GM23338 (cell line): ENCODE measurements at regions not wholly inside any gene's neighbourhood (a gene's known extent, or its start where the extent isn't known, plus 50 kb on each side); places are given as distances from the start of the nearest gene placed in this dataset.

Experiments used
- ATAC-seq: fragments of 200-7000 bp; cut with Tn5 transposase; 3 replicates; pipeline ENCODE4 v1.9.1; 2020
- DNase-seq: peaks from one replicate; pipeline ENCODE4 v3.0.0-alpha.2; 2015; ENCODE audit warnings: low spot score
- H2AFZ ChIP-seq: fragments of 200-600 bp; sonication (generic); 2 replicates; pipeline ENCODE4 v1.8.0; 2016; ENCODE audit warnings: antibody characterized with exemption, mild to moderate bottlenecking, moderate library complexity
- H3F3A ChIP-seq: fragments of 200-600 bp; sonication (generic); replicated peaks from 2 replicates; pipeline ENCODE4 v1.8.0; 2017; ENCODE audit warnings: antibody characterized with exemption, mixed run types, low read depth
- H3K27ac ChIP-seq: fragments of 200-600 bp; sonication (generic); 2 replicates; pipeline ENCODE4 v1.6.1; 2016; ENCODE audit warnings: low read depth
- H3K27me3 ChIP-seq: fragments of 200-600 bp; sonication (generic); 2 replicates; pipeline ENCODE4 v1.8.0; 2016; ENCODE audit warnings: mild to moderate bottlenecking, mixed run types, moderate library complexity; ENCODE audit not compliant: insufficient read depth
- H3K36me3 ChIP-seq: fragments of 200-600 bp; sonication (generic); 2 replicates; pipeline ENCODE4 v1.8.0; 2016; ENCODE audit warnings: mild to moderate bottlenecking; ENCODE audit not compliant: insufficient read depth
- H3K4me1 ChIP-seq: fragments of 200-600 bp; sonication (generic); 2 replicates; pipeline ENCODE4 v1.8.0; 2016; ENCODE audit warnings: mild to moderate bottlenecking, moderate library complexity; ENCODE audit not compliant: insufficient read depth
- H3K4me2 ChIP-seq: fragments of 200-600 bp; sonication (generic); 2 replicates; pipeline ENCODE4 v1.7.1; 2017; ENCODE audit warnings: mixed run types
- H3K4me3 ChIP-seq: fragments of 200-600 bp; sonication (generic); 2 replicates; pipeline ENCODE4 v1.6.1; 2016; ENCODE audit warnings: mixed run types
- H3K79me2 ChIP-seq: fragments of 200-600 bp; sonication (generic); replicated peaks from 2 replicates; pipeline ENCODE4 v1.8.0; 2017; ENCODE audit warnings: mild to moderate bottlenecking; ENCODE audit not compliant: insufficient read depth
- H3K9me2 ChIP-seq: fragments of 200-600 bp; sonication (generic); 2 replicates; pipeline ENCODE4 v1.8.0; 2017; ENCODE audit not compliant: insufficient read depth
- H4K20me1 ChIP-seq: fragments of 200-600 bp; sonication (generic); replicated peaks from 2 replicates; pipeline ENCODE4 v1.8.0; 2017; ENCODE audit warnings: mild to moderate bottlenecking; ENCODE audit not compliant: insufficient read depth
- H3K27ac Mint-ChIP-seq: 2 replicates; pipeline ENCODE4 v1.8.0; 2020; ENCODE audit warnings: inconsistent platforms, mild to moderate bottlenecking, moderate library complexity, mixed read lengths
- H3K27me3 Mint-ChIP-seq: 3 replicates; pipeline ENCODE4 v1.8.0; 2022; ENCODE audit warnings: low read depth, mild to moderate bottlenecking, moderate library complexity, mixed read lengths, inconsistent platforms; ENCODE audit not compliant: insufficient read depth, poor library complexity
- H3K36me3 Mint-ChIP-seq: 3 replicates; pipeline ENCODE4 v1.8.0; 2021; ENCODE audit warnings: low read depth, mild to moderate bottlenecking, inconsistent platforms, moderate library complexity, mixed read lengths
- H3K4me1 Mint-ChIP-seq: 3 replicates; pipeline ENCODE4 v1.8.0; 2020; ENCODE audit warnings: mild to moderate bottlenecking, inconsistent platforms, mixed read lengths
- H3K4me3 Mint-ChIP-seq: 3 replicates; pipeline ENCODE4 v1.8.0; 2021; ENCODE audit warnings: moderate library complexity, mild to moderate bottlenecking, inconsistent platforms, mixed read lengths
- H3K9me3 Mint-ChIP-seq: 3 replicates; pipeline ENCODE4 v1.8.0; 2020; ENCODE audit warnings: moderate library complexity, mild to moderate bottlenecking, inconsistent platforms, mixed read lengths
- CREB1 ChIP-seq: fragments of 250-450 bp; sonication (Bioruptor Pico); IDR thresholded peaks from 2 replicates; pipeline ENCODE4 v1.5.0; 2020; ENCODE audit warnings: low read depth, mild to moderate bottlenecking, moderate library complexity
- ETS1 ChIP-seq: IDR thresholded peaks from 2 replicates; pipeline ENCODE4 v1.6.1; 2016; ENCODE audit warnings: antibody characterized with exemption
- EZH2 ChIP-seq: fragments of 200-600 bp; sonication (generic); IDR thresholded peaks from one replicate; pipeline ENCODE4 v1.8.0; 2017; ENCODE audit warnings: antibody characterized with exemption, mild to moderate bottlenecking, low read depth; ENCODE audit not compliant: unreplicated experiment
- EZH2phosphoT487 ChIP-seq: fragments of 200-600 bp; sonication (generic); IDR thresholded peaks from one replicate; pipeline ENCODE4 v1.8.1; 2018; ENCODE audit warnings: antibody characterized with exemption; ENCODE audit not compliant: unreplicated experiment
- JUNB ChIP-seq: IDR thresholded peaks from one replicate; pipeline ENCODE4 v1.6.1; 2016; ENCODE audit warnings: antibody characterized with exemption; ENCODE audit not compliant: unreplicated experiment
- NANOG ChIP-seq: IDR thresholded peaks from 2 replicates; pipeline ENCODE4 v1.6.1; 2016; ENCODE audit warnings: antibody characterized with exemption, borderline replicate concordance
- POLR2AphosphoS5 ChIP-seq: IDR thresholded peaks from 2 replicates; pipeline ENCODE4 v1.6.1; 2016; ENCODE audit warnings: antibody characterized with exemption, low read depth
- REST ChIP-seq: IDR thresholded peaks from one replicate; pipeline ENCODE4 v1.6.1; 2018; ENCODE audit warnings: antibody characterized with exemption; ENCODE audit not compliant: unreplicated experiment
- STAT1 ChIP-seq: IDR thresholded peaks from one replicate; pipeline ENCODE4 v1.6.1; 2016; ENCODE audit warnings: antibody characterized with exemption; ENCODE audit not compliant: unreplicated experiment
- ZNF114 ChIP-seq: fragments of 250-450 bp; sonication (Bioruptor Pico); IDR thresholded peaks from 2 replicates; pipeline ENCODE4 v1.5.0; 2020; ENCODE audit warnings: mild to moderate bottlenecking, moderate library complexity
- ZNF331 ChIP-seq: fragments of 250-450 bp; sonication (Bioruptor Pico); IDR thresholded peaks from 2 replicates; pipeline ENCODE4 v1.5.0; 2020; ENCODE audit warnings: low read depth, mild to moderate bottlenecking, moderate library complexity
- TF ChIP-seq, protein P1 (sequence below): fragments of 250-450 bp; sonication (Bioruptor Pico); IDR thresholded peaks from 2 replicates; pipeline ENCODE4 v1.5.0; 2020; ENCODE audit warnings: mild to moderate bottlenecking, moderate library complexity
- TF ChIP-seq, protein P2 (sequence below), 2 experiments: fragments of 200-600 bp in 1 of 2; sonication (generic) in 1 of 2; conservative IDR thresholded peaks; 2 replicates each; pipeline versions ENCODE4 v1.5.1 to v1.6.1; 2016 to 2017; ENCODE audit warnings: antibody characterized with exemption in 2 of 2, low read depth in 2 of 2, mild to moderate bottlenecking in 2 of 2, moderate library complexity in 1 of 2

- no peaks in the 10 kb centered on the region for H3K79me2 ChIP-seq
- no peaks in the 10 kb centered on the region; the same call in 1 of the 2 replicates for H4K20me1 ChIP-seq
- no peaks in the 10 kb centered on the region for H3F3A ChIP-seq
- DNase-seq, result no peak
- TF ChIP-seq EZH2 (no peak), NANOG (no peak), ZNF331 (CRISPR knock-in tag) (no peak), ETS1 (no peak), EZH2phosphoT487 (no peak), CREB1 (CRISPR knock-in tag) (no peak), ZNF114 (CRISPR knock-in tag) (no peak), REST (no peak), JUNB (no peak), STAT1 (no peak), POLR2AphosphoS5 (no peak)
- TF ChIP-seq, protein P1, sequence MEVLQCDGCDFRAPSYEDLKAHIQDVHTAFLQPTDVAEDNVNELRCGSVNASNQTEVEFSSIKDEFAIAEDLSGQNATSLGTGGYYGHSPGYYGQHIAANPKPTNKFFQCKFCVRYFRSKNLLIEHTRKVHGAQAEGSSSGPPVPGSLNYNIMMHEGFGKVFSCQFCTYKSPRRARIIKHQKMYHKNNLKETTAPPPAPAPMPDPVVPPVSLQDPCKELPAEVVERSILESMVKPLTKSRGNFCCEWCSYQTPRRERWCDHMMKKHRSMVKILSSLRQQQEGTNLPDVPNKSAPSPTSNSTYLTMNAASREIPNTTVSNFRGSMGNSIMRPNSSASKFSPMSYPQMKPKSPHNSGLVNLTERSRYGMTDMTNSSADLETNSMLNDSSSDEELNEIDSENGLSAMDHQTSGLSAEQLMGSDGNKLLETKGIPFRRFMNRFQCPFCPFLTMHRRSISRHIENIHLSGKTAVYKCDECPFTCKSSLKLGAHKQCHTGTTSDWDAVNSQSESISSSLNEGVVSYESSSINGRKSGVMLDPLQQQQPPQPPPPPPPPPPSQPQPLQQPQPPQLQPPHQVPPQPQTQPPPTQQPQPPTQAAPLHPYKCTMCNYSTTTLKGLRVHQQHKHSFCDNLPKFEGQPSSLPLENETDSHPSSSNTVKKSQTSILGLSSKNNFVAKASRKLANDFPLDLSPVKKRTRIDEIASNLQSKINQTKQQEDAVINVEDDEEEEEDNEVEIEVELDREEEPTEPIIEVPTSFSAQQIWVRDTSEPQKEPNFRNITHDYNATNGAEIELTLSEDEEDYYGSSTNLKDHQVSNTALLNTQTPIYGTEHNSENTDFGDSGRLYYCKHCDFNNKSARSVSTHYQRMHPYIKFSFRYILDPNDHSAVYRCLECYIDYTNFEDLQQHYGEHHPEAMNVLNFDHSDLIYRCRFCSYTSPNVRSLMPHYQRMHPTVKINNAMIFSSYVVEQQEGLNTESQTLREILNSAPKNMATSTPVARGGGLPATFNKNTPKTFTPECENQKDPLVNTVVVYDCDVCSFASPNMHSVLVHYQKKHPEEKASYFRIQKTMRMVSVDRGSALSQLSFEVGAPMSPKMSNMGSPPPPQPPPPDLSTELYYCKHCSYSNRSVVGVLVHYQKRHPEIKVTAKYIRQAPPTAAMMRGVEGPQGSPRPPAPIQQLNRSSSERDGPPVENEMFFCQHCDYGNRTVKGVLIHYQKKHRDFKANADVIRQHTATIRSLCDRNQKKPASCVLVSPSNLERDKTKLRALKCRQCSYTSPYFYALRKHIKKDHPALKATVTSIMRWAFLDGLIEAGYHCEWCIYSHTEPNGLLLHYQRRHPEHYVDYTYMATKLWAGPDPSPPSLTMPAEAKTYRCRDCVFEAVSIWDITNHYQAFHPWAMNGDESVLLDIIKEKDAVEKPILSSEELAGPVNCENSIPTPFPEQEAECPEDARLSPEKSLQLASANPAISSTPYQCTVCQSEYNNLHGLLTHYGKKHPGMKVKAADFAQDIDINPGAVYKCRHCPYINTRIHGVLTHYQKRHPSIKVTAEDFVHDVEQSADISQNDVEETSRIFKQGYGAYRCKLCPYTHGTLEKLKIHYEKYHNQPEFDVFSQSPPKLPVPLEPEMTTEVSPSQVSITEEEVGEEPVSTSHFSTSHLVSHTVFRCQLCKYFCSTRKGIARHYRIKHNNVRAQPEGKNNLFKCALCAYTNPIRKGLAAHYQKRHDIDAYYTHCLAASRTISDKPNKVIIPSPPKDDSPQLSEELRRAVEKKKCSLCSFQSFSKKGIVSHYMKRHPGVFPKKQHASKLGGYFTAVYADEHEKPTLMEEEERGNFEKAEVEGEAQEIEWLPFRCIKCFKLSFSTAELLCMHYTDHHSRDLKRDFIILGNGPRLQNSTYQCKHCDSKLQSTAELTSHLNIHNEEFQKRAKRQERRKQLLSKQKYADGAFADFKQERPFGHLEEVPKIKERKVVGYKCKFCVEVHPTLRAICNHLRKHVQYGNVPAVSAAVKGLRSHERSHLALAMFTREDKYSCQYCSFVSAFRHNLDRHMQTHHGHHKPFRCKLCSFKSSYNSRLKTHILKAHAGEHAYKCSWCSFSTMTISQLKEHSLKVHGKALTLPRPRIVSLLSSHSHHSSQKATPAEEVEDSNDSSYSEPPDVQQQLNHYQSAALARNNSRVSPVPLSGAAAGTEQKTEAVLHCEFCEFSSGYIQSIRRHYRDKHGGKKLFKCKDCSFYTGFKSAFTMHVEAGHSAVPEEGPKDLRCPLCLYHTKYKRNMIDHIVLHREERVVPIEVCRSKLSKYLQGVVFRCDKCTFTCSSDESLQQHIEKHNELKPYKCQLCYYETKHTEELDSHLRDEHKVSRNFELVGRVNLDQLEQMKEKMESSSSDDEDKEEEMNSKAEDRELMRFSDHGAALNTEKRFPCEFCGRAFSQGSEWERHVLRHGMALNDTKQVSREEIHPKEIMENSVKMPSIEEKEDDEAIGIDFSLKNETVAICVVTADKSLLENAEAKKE (CRISPR knock-in tag), result no peak
- TF ChIP-seq, protein P2, sequence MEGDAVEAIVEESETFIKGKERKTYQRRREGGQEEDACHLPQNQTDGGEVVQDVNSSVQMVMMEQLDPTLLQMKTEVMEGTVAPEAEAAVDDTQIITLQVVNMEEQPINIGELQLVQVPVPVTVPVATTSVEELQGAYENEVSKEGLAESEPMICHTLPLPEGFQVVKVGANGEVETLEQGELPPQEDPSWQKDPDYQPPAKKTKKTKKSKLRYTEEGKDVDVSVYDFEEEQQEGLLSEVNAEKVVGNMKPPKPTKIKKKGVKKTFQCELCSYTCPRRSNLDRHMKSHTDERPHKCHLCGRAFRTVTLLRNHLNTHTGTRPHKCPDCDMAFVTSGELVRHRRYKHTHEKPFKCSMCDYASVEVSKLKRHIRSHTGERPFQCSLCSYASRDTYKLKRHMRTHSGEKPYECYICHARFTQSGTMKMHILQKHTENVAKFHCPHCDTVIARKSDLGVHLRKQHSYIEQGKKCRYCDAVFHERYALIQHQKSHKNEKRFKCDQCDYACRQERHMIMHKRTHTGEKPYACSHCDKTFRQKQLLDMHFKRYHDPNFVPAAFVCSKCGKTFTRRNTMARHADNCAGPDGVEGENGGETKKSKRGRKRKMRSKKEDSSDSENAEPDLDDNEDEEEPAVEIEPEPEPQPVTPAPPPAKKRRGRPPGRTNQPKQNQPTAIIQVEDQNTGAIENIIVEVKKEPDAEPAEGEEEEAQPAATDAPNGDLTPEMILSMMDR (conservative IDR thresholded peaks at IDR 0.05; ENCODE audit: low read depth in 2 of 2), result no peak
- H3K4me1 ChIP-seq, result peaks cover 15% of the 10 kb centered on the region; the same call in 1 of the 2 replicates
- no peaks in the 10 kb centered on the region for H3K9me2 ChIP-seq
- H3K27me3 ChIP-seq, result no peaks in the 10 kb centered on the region
- Mint-ChIP-seq H3K4me1 (peaks cover 34% of the 10 kb centered on the region), H3K27me3 (peaks cover 31% of the 10 kb centered on the region), H3K9me3 (no peaks in the 10 kb centered on the region), H3K36me3 (no peaks in the 10 kb centered on the region), H3K27ac (no peak overlapping the region), H3K4me3 (no peak overlapping the region)
- no peak overlapping the region for H2AFZ ChIP-seq
- ATAC-seq, result no peak
- H3K4me3 ChIP-seq, result no peak overlapping the region
- H3K36me3 ChIP-seq, result no peaks in the 10 kb centered on the region
- H3K27ac ChIP-seq, result no peak overlapping the region
- H3K4me2 ChIP-seq, result no peak overlapping the region
These were observed 159.9 kb upstream of the GSE1 start for GRCh38 chr16:85453194-85453678.
